GM10847 (cell line): ENCODE measurements at regions not wholly inside any gene's neighbourhood (a gene's known extent, or its start where the extent isn't known, plus 50 kb on each side); places are given as distances from the start of the nearest gene placed in this dataset.

Experiments used
- POLR2A ChIP-seq: IDR thresholded peaks from 2 replicates; pipeline ENCODE4 v1.6.1; 2011; ENCODE audit not compliant: insufficient read length; ENCODE audit errors: extremely low read depth

- no peak for TF ChIP-seq POLR2A
Observed at GRCh38 chr5:56565644-56566043, 249.7 kb upstream of the MAP3K1 start.

GRCh38 chr5:56565283-56565615, 250.1 kb upstream of the MAP3K1 start:
- TF ChIP-seq POLR2A, result no peak

DNA sequence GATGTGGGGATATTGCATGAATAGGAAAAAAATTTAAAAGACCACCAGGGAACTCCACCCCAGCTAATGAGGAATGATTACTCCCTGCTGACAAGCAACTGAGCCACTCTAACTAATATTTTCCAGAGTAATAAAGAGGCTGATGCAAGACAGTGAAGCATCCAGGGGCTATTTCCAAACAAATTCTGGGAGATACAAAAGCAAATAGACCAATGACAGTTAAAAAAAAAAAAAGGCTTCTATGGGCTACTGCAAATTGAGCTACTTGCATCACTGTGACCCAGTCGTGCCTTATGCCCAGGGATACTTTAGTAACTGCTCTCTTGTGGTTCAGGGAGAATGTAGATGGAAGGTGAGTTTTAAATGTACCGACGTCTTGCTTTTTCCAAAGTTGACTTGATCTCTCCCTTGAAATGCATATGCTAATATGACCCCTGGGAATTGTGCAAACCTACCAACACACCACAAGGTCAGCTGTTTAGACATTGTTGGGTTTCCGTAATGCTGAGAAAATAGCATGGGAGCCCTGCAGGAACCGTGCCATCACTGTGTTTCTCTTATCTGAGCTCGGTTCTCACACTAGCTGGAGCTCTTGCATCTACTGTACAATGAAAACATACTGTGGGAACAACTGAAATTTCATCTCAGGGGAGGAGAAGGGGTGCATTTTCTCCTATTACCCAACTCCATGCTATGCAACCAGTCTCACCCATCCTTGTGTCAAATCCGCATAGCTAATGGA, 250.6 kb upstream of the MAP3K1 start:
- TF ChIP-seq POLR2A, result no peak

- no peak for TF ChIP-seq POLR2A
Observed at GRCh38 chr5:56561455-56561854, 253.9 kb upstream of the MAP3K1 start.

- TF ChIP-seq POLR2A, result no peak
Observed at GRCh38 chr5:56558131-56558745, 257.1 kb upstream of the MAP3K1 start.

DNA sequence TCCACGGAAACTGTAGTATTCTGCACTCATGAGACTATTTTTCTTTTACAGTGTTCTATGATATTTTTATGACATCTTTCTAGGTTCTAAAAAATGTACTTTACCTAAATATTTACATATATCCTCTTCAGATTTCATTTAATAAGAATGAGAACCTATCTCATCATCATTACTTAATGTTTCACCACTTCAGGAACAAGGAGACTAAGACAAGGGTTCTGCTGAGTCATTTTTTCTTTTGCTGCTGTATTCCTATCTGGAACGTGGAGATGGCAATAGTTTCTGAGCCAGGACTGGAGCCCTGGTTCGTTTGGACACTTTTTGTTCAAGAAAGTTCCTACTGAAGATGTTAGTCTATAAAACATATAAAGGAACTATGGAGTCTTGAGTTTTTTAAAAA, 258.2 kb upstream of the MAP3K1 start:
- no peak for TF ChIP-seq POLR2A

GRCh38 chr5:56552612-56553268, 262.6 kb upstream of the MAP3K1 start:
- no peak for TF ChIP-seq POLR2A

DNA sequence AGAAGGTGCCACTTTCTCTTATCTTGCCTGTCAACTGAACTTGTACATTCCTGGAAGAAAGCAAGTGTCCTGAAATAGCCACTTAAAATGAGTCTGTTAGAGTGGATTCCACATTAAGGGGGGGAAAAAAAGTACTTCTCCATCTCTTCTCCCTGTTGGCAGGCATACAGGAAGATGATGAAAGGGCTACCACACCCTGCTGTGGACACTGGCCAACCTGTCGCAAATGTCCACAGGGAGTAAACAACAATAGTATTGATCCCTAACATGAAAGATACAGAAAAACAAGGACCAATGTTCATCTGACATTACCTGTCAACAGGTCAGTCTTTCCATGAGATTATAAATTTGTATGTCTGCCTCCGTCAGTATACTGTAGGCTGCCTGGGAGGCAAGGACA, 265.1 kb upstream of the MAP3K1 start:
- TF ChIP-seq POLR2A, result no peak

GRCh38 chr5:56549096-56549886, 266.1 kb upstream of the MAP3K1 start:
- TF ChIP-seq POLR2A, result no peak

DNA sequence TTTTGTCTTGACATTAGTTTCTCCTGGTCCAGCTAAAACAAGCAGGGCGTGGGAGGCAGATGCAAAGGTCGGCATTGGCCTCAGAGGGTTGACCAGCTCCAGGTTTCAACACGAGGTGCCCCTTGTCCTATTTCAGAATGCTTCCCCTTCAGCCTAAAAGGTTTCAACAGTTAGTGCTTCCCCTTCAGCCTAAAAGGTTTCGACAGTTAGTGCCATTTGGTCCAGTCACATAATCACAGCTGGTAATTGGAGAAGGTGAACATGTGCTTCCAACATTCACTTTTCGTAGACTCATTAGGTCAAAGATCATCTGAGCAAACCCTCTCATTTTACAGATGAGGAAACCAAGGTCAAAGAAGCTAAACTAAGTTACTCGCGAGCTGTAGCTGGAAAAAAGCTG, 270.3 kb upstream of the MAP3K1 start:
- no peak for TF ChIP-seq POLR2A

DNA sequence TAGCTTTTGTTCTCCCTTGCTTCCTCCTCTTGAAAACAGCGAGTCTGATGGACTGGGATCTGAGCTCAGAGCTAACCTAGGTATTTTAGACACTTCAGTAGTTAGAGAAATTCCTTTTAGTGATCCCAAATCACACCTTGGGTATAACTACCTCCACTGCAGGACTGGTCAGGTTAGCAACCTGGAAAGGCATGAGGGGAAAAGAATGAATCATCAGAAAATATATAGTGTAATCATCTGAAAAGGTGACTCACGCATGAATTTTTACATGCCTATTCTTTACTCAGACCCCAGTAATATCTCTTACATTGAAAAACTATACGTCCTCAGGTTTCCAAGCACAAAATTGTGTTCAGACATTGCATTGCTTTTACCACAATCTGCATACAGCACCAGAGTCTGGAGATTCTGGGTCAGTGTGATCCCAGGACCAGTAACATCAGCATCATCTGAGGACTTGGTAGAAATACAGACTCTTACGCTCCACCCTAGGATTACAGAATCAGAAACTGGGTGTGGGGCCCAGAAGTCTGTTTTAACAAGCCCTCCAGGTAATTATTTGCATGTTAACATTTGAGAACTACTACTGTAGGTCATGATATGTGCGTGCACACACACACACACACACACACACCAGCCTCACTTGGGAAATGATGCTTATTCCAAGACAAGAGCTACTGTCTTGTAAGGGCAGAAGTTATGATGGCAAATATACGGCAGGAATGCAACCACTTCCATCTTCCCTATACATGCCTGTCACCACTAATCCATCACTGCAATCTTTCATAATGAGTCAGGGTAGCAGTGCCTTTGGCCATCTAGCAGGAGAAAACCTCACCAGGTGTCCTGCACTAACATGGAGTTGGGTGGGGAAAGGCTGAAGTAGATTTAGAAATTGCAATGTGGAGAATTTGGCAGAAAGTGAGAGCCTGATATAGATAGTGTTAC, 271.6 kb upstream of the MAP3K1 start:
- no peak for TF ChIP-seq POLR2A

DNA sequence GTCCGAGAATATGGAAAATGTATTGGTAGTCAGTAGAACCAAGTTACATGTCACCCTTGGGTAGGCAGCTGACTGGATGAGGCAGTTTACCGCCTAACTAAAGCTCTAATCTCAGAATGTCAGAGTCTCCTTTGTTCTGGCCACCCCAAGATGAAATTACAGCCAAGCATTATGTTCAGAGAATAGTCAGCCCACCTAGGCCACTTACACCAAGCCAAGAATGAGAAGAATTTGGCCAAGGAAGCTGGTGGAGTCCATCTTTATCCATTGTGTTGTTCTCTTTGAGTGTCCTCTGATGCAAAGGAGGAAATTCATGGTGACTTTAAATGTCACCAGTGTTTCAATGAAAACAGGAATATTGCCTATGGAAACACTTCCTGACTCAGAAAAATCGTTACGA, 275.1 kb upstream of the MAP3K1 start:
- no peak for TF ChIP-seq POLR2A

GRCh38 chr5:56538580-56538979, 276.8 kb upstream of the MAP3K1 start:
- no peak for TF ChIP-seq POLR2A

DNA sequence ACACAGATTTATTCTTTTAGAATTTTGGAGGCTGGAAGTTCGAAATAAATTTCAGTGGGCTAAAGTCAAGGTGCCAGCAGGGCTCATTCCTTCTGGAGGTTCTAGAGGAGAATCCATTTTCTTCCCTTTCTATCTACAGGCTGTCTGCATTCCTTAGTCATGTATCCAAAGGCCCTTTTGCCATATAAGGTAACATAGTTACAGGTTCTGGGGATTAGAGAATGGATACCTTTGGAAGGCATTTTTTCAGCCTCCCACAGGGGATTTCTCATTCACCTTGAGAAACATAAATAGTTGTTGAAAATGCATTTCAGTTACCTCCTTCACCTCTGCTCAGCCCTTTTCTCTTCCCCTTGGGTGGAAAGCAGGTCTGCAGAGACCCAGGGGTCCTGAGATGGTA, 280.0 kb upstream of the MAP3K1 start:
- no peak for TF ChIP-seq POLR2A

DNA sequence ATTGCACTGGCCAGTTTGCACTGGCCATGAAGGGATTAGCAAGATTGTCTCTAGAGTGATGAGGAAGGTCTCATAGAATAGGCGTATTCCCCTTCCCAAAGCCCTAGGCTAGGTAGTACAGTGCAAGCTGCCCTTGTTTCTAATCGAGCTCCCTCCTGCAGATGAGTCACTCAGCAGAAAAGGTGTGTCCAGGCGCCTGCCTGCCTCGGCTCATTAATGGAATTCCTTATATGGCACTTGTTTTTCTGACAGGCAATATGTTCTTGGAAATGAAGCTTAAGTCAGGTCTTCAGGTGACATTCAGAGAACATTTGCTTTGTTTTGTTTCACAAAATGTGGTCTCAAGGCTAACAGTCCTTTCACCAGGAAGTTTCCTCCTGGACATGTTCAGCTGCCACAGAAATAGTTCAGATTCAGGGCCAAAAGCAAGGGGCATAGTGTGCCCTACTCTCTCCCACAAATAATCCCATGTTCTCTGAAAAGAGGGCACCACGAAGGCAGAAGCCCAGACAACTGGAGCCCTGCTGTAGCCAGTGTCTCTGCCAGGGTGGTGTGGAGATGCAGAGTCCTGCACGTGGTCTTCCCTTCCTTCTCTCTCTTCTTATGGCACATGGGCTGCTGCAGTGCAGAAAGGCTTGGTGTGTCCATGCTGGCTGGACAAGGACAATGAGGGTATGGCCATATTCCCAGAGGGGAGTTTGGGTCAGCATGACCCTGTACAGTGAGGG, 281.1 kb upstream of the MAP3K1 start:
- TF ChIP-seq POLR2A, result no peak

GRCh38 chr5:56532466-56532865, 282.9 kb upstream of the MAP3K1 start:
- TF ChIP-seq POLR2A, result no peak
